ENCODE measurements at regions not wholly inside any gene's neighbourhood (a gene's known extent, or its start where the extent isn't known, plus 50 kb on each side); places are given as distances from the start of the nearest gene placed in this dataset.

DNA sequence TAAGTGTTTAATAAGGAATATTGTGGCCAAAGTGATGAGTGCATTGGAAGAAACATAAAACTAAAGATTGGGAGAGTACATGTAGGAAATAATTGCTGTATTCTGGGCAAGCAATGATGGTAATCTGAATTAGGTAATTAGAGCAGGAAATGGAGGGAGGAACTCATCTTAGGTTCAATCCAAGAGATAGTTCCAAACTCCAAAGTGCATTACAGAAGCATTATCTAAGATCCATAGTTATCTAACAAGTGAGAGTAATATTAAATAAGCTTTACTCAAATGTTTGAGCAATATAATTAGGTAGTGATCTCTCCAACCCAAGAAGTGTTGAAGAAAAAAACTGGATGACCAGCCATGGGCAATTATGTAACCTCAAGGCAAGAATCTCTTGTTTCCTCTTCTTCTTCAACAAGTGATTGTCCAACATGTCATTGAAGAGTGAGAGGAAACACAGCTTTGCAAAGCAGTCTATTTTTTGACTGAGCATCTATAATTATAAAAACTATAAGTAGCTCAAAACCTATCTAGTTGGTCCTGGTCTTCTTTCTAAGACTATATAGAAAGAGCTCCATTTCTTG, 181.2 kb upstream of the TNFAIP3 start (continued):
- TF ChIP-seq, protein P1, sequence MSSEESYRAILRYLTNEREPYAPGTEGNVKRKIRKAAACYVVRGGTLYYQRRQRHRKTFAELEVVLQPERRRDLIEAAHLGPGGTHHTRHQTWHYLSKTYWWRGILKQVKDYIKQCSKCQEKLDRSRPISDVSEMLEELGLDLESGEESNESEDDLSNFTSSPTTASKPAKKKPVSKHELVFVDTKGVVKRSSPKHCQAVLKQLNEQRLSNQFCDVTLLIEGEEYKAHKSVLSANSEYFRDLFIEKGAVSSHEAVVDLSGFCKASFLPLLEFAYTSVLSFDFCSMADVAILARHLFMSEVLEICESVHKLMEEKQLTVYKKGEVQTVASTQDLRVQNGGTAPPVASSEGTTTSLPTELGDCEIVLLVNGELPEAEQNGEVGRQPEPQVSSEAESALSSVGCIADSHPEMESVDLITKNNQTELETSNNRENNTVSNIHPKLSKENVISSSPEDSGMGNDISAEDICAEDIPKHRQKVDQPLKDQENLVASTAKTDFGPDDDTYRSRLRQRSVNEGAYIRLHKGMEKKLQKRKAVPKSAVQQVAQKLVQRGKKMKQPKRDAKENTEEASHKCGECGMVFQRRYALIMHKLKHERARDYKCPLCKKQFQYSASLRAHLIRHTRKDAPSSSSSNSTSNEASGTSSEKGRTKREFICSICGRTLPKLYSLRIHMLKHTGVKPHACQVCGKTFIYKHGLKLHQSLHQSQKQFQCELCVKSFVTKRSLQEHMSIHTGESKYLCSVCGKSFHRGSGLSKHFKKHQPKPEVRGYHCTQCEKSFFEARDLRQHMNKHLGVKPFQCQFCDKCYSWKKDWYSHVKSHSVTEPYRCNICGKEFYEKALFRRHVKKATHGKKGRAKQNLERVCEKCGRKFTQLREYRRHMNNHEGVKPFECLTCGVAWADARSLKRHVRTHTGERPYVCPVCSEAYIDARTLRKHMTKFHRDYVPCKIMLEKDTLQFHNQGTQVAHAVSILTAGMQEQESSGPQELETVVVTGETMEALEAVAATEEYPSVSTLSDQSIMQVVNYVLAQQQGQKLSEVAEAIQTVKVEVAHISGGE (CRISPR knock-in tag; IDR thresholded peaks at IDR 0.05): no peak
- TF ChIP-seq CHD2 (IDR thresholded peaks at IDR 0.05; ENCODE audit: borderline replicate concordance, low read depth, low read length) (no peak), RUNX3 (IDR thresholded peaks at IDR 0.05; ENCODE audit: low read length) (no peak), NFYB (IDR thresholded peaks at IDR 0.05; ENCODE audit: insufficient read depth, low read depth, low read length) (no peak), FOXM1 (IDR thresholded peaks at IDR 0.05; ENCODE audit: low read depth, low read length) (no peak)

DNA sequence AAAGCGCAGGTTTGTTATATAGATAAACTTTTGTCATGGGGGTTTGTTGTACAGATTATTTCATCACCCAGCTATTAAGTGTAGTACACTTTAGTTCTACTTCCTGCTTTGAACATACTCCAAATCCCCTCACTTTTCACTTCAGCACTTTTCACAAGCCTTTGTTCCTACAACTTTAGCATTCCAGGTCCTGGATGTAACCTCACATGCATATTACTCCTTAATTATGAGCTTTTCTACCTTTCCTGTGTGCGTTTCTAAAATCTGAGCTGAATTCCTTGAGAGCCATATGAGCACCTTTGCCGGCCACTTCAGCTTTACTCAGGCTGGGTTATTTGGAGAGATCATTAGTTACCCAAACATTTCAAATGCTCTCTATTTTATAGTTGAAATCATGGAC, 179.2 kb upstream of the TNFAIP3 start:
- H3K36me3 ChIP-seq (ENCODE audit: control insufficient read depth in 2 of 2, insufficient read depth in 2 of 2, low read length in 1 of 2): no peaks in the 10 kb centered on the region
- 90% methylated on average over 3 of the region's 3 CpGs for WGBS (ENCODE audit: insufficient coverage, insufficient replicate concordance, low lambda C conversion rate, missing lambda C conversion rate)
- DNase-seq (ENCODE audit: low read depth, low spot score) (no peak), ATAC-seq (no peak), FAIRE-seq (no peak)
- intact Hi-C loops (cut with micrococcal nuclease; ENCODE audit: unreplicated experiment) (no loop called here), in situ Hi-C loops (cut with MboI) (no loop called here)
- SMC1A ChIA-PET (ENCODE audit: uncharacterized antibody, unreplicated experiment): interaction anchor here (0.6 to 6.7 kb wide), 13 partner anchors 9 to 1267 kb away, joined by 3 to 67 read pairs (median 3); no protein-coding TSS in a partner anchor
- RAD21 ChIA-PET (ENCODE audit: unreplicated experiment): interaction anchor here (1.2 to 1.4 kb wide), 2 partner anchors 9 to 252 kb away, joined by 3 to 4 read pairs; no protein-coding TSS in a partner anchor
- BruUV-seq (replicated peaks): no TSS peak
- H3K4me3 ChIP-seq: no peak overlapping the region
- no peaks in the 10 kb centered on the region for H3K27me3 ChIP-seq (replicated peaks in 1 of 2; ENCODE audit: control insufficient read depth in 2 of 2, insufficient read depth in 2 of 2, low read length in 1 of 2)
- H3K79me2 ChIP-seq (ENCODE audit: control insufficient read depth, insufficient read depth, low read length): no peaks in the 10 kb centered on the region
- CTCF ChIA-PET: interaction anchor here (0.8 to 3.1 kb wide), 9 partner anchors 9 to 46 kb away, joined by 3 to 14 read pairs (median 3); no protein-coding TSS in a partner anchor
- POLR2A ChIA-PET: interaction anchor here (1.9 kb wide), 1 partner anchor 9 kb away, joined by 8 read pairs; no protein-coding TSS in a partner anchor
- no peak overlapping the region for H3K27ac ChIP-seq (ENCODE audit: control insufficient read depth, insufficient read depth)
- no peak overlapping the region for H2AFZ ChIP-seq (ENCODE audit: control insufficient read depth, low read depth, low read length)
- no peak overlapping the region for H3K9ac ChIP-seq (ENCODE audit: control insufficient read depth, insufficient read depth, low read length)
- no peaks in the 10 kb centered on the region for H3K4me1 ChIP-seq (ENCODE audit: control insufficient read depth, insufficient read depth, low read length)
- no peaks in the 10 kb centered on the region for H3K9me3 ChIP-seq (replicated peaks; ENCODE audit: control insufficient read depth, insufficient read depth, low read length)
- H3K4me2 ChIP-seq (ENCODE audit: control insufficient read depth, insufficient read depth): no peak overlapping the region
- H4K20me1 ChIP-seq (ENCODE audit: control insufficient read depth, insufficient read depth): no peaks in the 10 kb centered on the region
- TF ChIP-seq MTA3 (IDR thresholded peaks at IDR 0.05; ENCODE audit: borderline replicate concordance, low read length) (no peak), BCL11A (IDR thresholded peaks at IDR 0.05; ENCODE audit: low read depth, low read length) (no peak), SREBF1 (IDR thresholded peaks at IDR 0.05; ENCODE audit: low read length) (no peak), ZZZ3 (IDR thresholded peaks at IDR 0.05; ENCODE audit: control insufficient read depth, insufficient read length, low read depth) (no peak), PAX8 (IDR thresholded peaks at IDR 0.05) (no peak), SMAD5 (IDR thresholded peaks at IDR 0.05; ENCODE audit: low read depth) (no peak), MXI1 (IDR thresholded peaks at IDR 0.05; ENCODE audit: low read depth, low read length) (no peak), SMARCA5 (IDR thresholded peaks at IDR 0.05) (no peak), MTA2 (IDR thresholded peaks at IDR 0.05; ENCODE audit: low read depth) (no peak), CHD1 (IDR thresholded peaks at IDR 0.05; ENCODE audit: low read depth, low read length) (no peak), NR2C1 (IDR thresholded peaks at IDR 0.05) (no peak)
- TF ChIP-seq, protein P2, sequence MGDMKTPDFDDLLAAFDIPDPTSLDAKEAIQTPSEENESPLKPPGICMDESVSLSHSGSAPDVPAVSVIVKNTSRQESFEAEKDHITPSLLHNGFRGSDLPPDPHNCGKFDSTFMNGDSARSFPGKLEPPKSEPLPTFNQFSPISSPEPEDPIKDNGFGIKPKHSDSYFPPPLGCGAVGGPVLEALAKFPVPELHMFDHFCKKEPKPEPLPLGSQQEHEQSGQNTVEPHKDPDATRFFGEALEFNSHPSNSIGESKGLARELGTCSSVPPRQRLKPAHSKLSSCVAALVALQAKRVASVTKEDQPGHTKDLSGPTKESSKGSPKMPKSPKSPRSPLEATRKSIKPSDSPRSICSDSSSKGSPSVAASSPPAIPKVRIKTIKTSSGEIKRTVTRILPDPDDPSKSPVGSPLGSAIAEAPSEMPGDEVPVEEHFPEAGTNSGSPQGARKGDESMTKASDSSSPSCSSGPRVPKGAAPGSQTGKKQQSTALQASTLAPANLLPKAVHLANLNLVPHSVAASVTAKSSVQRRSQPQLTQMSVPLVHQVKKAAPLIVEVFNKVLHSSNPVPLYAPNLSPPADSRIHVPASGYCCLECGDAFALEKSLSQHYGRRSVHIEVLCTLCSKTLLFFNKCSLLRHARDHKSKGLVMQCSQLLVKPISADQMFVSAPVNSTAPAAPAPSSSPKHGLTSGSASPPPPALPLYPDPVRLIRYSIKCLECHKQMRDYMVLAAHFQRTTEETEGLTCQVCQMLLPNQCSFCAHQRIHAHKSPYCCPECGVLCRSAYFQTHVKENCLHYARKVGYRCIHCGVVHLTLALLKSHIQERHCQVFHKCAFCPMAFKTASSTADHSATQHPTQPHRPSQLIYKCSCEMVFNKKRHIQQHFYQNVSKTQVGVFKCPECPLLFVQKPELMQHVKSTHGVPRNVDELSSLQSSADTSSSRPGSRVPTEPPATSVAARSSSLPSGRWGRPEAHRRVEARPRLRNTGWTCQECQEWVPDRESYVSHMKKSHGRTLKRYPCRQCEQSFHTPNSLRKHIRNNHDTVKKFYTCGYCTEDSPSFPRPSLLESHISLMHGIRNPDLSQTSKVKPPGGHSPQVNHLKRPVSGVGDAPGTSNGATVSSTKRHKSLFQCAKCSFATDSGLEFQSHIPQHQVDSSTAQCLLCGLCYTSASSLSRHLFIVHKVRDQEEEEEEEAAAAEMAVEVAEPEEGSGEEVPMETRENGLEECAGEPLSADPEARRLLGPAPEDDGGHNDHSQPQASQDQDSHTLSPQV (IDR thresholded peaks at IDR 0.05): no peak
